ENCODE measurements at regions not wholly inside any gene's neighbourhood (a gene's known extent, or its start where the extent isn't known, plus 50 kb on each side); places are given as distances from the start of the nearest gene placed in this dataset.
"Not testable (repeated sequence)": the region's sequence is repeated elsewhere in the genome, so short reads cannot be mapped to it uniquely, and the experiment has no call there.

GRCh38 chr10:114875590-114876081 lies 54.1 kb downstream of the FHIP2A start:
- not testable (repeated sequence) for TF ChIP-seq CTCF (IDR thresholded peaks at IDR 0.05; ENCODE audit: low read depth, low read length, missing input control); REST (IDR thresholded peaks at IDR 0.05); SP1 (IDR thresholded peaks at IDR 0.05); JUND (IDR thresholded peaks at IDR 0.05); NR2F2 (IDR thresholded peaks at IDR 0.05); RAD21 (IDR thresholded peaks at IDR 0.05); TAF1 (conservative IDR thresholded peaks at IDR 0.05); HNF4A (conservative IDR thresholded peaks at IDR 0.05); YY1 (IDR thresholded peaks at IDR 0.05)

All from liver (tissue), 3 donors.